Memory B cell (primary cell): ENCODE measurements at regions not wholly inside any gene's neighbourhood (a gene's known extent, or its start where the extent isn't known, plus 50 kb on each side); places are given as distances from the start of the nearest gene placed in this dataset.
"Not testable (repeated sequence)": the region's sequence is repeated elsewhere in the genome, so short reads cannot be mapped to it uniquely, and the experiment has no call there.

Experiments used
- ATAC-seq: fragments of 150-1000 bp; cut with Tn5 transposase; 2 replicates; pipeline ENCODE4 v1.10.0; 2021; ENCODE audit warnings: low read depth, mild to moderate bottlenecking, moderate library complexity
- DNase-seq, 2 donors: peaks; one replicate each; pipeline ENCODE4 v3.0.0; 2022; ENCODE audit warnings: low spot score in 2 of 2
- H3K27ac Mint-ChIP-seq: one replicate; pipeline ENCODE4 v1.8.0; 2022; ENCODE audit warnings: mild to moderate bottlenecking, moderate library complexity, mixed read lengths
- H3K27me3 Mint-ChIP-seq: one replicate; pipeline ENCODE4 v1.8.0; 2022; ENCODE audit warnings: mixed read lengths
- H3K36me3 Mint-ChIP-seq: one replicate; pipeline ENCODE4 v1.8.0; 2022; ENCODE audit warnings: mild to moderate bottlenecking, mixed read lengths
- H3K4me1 Mint-ChIP-seq: one replicate; pipeline ENCODE4 v1.8.0; 2022; ENCODE audit warnings: mixed read lengths
- H3K4me3 Mint-ChIP-seq: one replicate; pipeline ENCODE4 v1.8.0; 2022; ENCODE audit warnings: mild to moderate bottlenecking, moderate library complexity, mixed read lengths
- H3K9me3 Mint-ChIP-seq: one replicate; pipeline ENCODE4 v1.8.0; 2022; ENCODE audit warnings: mixed read lengths

DNA sequence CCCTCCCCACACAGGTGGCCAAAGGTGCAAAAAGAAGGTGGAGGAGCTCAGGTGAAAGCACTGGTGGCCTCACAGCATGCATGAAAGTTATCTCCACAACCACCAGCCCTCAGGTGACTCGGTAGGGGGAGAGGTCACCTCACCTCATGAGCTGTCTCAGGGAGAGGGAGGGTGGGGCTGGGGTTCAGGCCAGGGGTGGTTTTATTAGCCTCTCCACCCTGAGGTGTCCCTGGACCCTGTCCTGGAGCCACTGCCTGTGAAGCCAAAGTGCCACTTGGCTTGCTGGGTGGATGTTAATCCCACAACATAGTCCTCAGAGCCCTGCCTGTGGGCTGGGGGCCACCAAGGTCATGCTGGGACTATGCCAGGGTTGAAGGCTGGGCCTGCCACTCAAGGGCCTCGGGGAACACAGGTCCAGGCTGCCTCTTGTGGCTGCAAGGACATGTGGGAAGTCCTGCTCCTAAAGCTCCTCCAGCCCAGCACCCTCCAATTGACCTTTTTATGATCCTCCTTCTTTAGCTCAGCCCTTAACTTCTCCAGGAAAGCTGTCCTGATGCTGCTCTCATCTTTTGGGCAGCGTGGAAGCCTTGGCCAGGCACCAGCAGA is 83.8 kb downstream of the MALL start:
- not testable (repeated sequence) for H3K4me1 Mint-ChIP-seq, H3K27ac Mint-ChIP-seq, DNase-seq, H3K27me3 Mint-ChIP-seq, H3K36me3 Mint-ChIP-seq, H3K4me3 Mint-ChIP-seq, H3K9me3 Mint-ChIP-seq, ATAC-seq
